Neural crest cell (in vitro differentiated cells): ENCODE measurements at regions not wholly inside any gene's neighbourhood (a gene's known extent, or its start where the extent isn't known, plus 50 kb on each side); places are given as distances from the start of the nearest gene placed in this dataset.

Experiments
- DNase-seq: peaks from one replicate; pipeline ENCODE4 v3.0.0; 2021; ENCODE audit warnings: low read depth, mixed read lengths, low spot score
- H3K27ac Mint-ChIP-seq: one replicate; pipeline ENCODE4 v1.8.0; 2021; ENCODE audit warnings: mild to moderate bottlenecking, mixed read lengths; ENCODE audit not compliant: unreplicated experiment
- H3K27me3 Mint-ChIP-seq: 2 replicates; pipeline ENCODE4 v1.8.0; 2021; ENCODE audit warnings: low read depth, mild to moderate bottlenecking, mixed read lengths
- H3K36me3 Mint-ChIP-seq: 2 replicates; pipeline ENCODE4 v1.8.0; 2021; ENCODE audit warnings: low read depth, mild to moderate bottlenecking, mixed read lengths
- H3K4me1 Mint-ChIP-seq: 2 replicates; pipeline ENCODE4 v1.8.0; 2021; ENCODE audit warnings: mixed read lengths
- H3K4me3 Mint-ChIP-seq: one replicate; pipeline ENCODE4 v1.8.0; 2021; ENCODE audit warnings: mild to moderate bottlenecking, mixed read lengths
- H3K9me3 Mint-ChIP-seq: 2 replicates; pipeline ENCODE4 v1.8.0; 2021; ENCODE audit warnings: mixed read lengths
- CTCF ChIP-seq: fragments of 200-600 bp; sonication (generic); conservative IDR thresholded peaks from 2 replicates; pipeline ENCODE4 v1.5.0; 2021; ENCODE audit warnings: antibody characterized with exemption, mild to moderate bottlenecking

- Mint-ChIP-seq H3K27me3 (no peaks in the 10 kb centered on the region), H3K4me3 (no peak overlapping the region), H3K36me3 (no peaks in the 10 kb centered on the region), H3K27ac (no peak overlapping the region), H3K9me3 (no peaks in the 10 kb centered on the region), H3K4me1 (peaks cover 18% of the 10 kb centered on the region)
- no peak for DNase-seq
- TF ChIP-seq CTCF: no peak
These were observed 89.2 kb upstream of the RAPGEF2 start for GRCh38 chr4:159013692-159014091.

DNA sequence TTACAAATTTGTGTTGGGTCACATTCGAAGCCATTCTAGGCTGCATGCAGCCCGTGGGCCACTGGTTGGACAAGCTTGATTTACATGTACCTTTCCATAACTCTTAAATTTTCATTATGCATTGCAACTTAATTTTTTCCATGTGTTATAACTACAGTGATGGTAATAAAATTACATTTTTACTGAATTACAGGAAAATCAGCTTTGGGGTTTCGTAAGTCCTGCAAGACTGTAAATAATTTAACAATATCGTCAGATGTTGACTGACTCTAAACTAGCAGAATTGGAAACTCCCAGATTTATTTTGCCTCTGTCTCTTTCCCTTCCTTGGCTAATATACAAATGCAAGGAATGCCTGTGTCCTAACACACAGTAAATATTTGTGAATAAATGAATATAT is 88.0 kb upstream of the RAPGEF2 start:
- Mint-ChIP-seq H3K27me3 (no peaks in the 10 kb centered on the region), H3K4me3 (no peak overlapping the region), H3K36me3 (no peaks in the 10 kb centered on the region), H3K27ac (no peak overlapping the region), H3K9me3 (no peaks in the 10 kb centered on the region), H3K4me1 (peaks cover 18% of the 10 kb centered on the region)
- TF ChIP-seq CTCF: no peak
- DNase-seq: no peak

DNA sequence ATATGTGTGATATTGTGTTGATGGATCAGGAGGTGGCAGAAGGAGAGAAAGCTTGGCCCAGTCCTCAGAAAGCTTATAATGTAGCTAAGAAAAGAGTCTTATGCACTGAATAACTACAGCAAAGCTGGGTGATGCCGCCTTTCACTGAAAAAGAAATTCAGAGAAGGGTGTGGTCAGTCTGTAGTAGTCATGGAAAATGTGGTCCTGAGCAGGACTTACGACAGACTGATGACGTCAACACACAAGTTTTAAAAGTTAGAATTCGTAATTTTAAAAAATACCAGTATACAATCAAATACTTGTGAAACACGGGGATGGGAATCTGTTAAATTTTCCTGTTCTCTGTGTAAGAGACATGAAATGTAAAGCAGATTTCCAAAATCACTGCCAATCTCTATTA is 87.0 kb upstream of the RAPGEF2 start:
- Mint-ChIP-seq H3K4me1 (peaks cover 11% of the 10 kb centered on the region), H3K27me3 (no peaks in the 10 kb centered on the region), H3K9me3 (no peaks in the 10 kb centered on the region)

GRCh38 chr4:159016593-159017024 is 86.3 kb upstream of the RAPGEF2 start:
- TF ChIP-seq CTCF: no peak
- Mint-ChIP-seq H3K27ac (no peak overlapping the region), H3K4me3 (no peak overlapping the region), H3K36me3 (no peaks in the 10 kb centered on the region), H3K4me1 (peaks cover 12% of the 10 kb centered on the region), H3K9me3 (no peaks in the 10 kb centered on the region), H3K27me3 (no peaks in the 10 kb centered on the region)
- DNase-seq: peak; percentile 1

More for the DNA sequence above, 87.0 kb upstream of the RAPGEF2 start:
- no peak for DNase-seq
- Mint-ChIP-seq H3K27ac (no peak overlapping the region), H3K4me3 (no peak overlapping the region), H3K36me3 (no peaks in the 10 kb centered on the region)
- no peak for TF ChIP-seq CTCF

- Mint-ChIP-seq H3K9me3 (no peaks in the 10 kb centered on the region), H3K27ac (no peak overlapping the region), H3K4me1 (peaks cover 15% of the 10 kb centered on the region), H3K27me3 (no peaks in the 10 kb centered on the region), H3K4me3 (no peak overlapping the region), H3K36me3 (no peaks in the 10 kb centered on the region)
- no peak for DNase-seq
- TF ChIP-seq CTCF: no peak
These were observed 85.4 kb upstream of the RAPGEF2 start for GRCh38 chr4:159017323-159018026.
